ENCODE measurements at regions not wholly inside any gene's neighbourhood (a gene's known extent, or its start where the extent isn't known, plus 50 kb on each side); places are given as distances from the start of the nearest gene placed in this dataset.

- no peaks in the 10 kb centered on the region for H3K4me1 ChIP-seq
- intact Hi-C loops (cut with DNase I): no loop called here
- no peak overlapping the region for H3K9ac ChIP-seq (ENCODE audit: low read depth in 2 of 2, low read length in 2 of 2)
- DNase-seq: peak; percentile 9
- no peak for TF ChIP-seq CTCF (IDR thresholded peaks at IDR 0.05)
- no peak overlapping the region for H3K27ac ChIP-seq
- H3K9me3 ChIP-seq: no peaks in the 10 kb centered on the region
- H3K4me3 ChIP-seq: no peak overlapping the region
- no peaks in the 10 kb centered on the region for H3K36me3 ChIP-seq
- H3K27me3 ChIP-seq: no peaks in the 10 kb centered on the region
These were observed 167.3 kb upstream of the RTL1 start for GRCh38 chr14:101070540-101071492.

GRCh38 chr14:101071493-101071906, 168.0 kb upstream of the RTL1 start:
- H3K27ac ChIP-seq: no peak overlapping the region
- intact Hi-C loops (cut with DNase I): no loop called here
- H3K9ac ChIP-seq (ENCODE audit: low read depth in 2 of 2, low read length in 2 of 2): no peak overlapping the region
- H3K4me1 ChIP-seq: no peaks in the 10 kb centered on the region
- H3K4me3 ChIP-seq: no peak overlapping the region
- H3K27me3 ChIP-seq: no peaks in the 10 kb centered on the region
- no peak for TF ChIP-seq CTCF (IDR thresholded peaks at IDR 0.05)
- no peaks in the 10 kb centered on the region for H3K36me3 ChIP-seq
- peak; percentile 10 for DNase-seq
- no peaks in the 10 kb centered on the region for H3K9me3 ChIP-seq

GRCh38 chr14:101072070-101072469, 168.5 kb upstream of the RTL1 start:
- DNase-seq: peak; percentile 5
- H3K9ac ChIP-seq (ENCODE audit: low read depth in 2 of 2, low read length in 2 of 2): no peak overlapping the region
- intact Hi-C loops (cut with DNase I): no loop called here
- no peak for TF ChIP-seq CTCF (IDR thresholded peaks at IDR 0.05)
- H3K4me3 ChIP-seq: no peak overlapping the region
- no peaks in the 10 kb centered on the region for H3K4me1 ChIP-seq
- peaks cover 4% of the 10 kb centered on the region for H3K27me3 ChIP-seq
- H3K9me3 ChIP-seq: no peaks in the 10 kb centered on the region
- H3K36me3 ChIP-seq: no peaks in the 10 kb centered on the region
- no peak overlapping the region for H3K27ac ChIP-seq

GRCh38 chr14:101072531-101072930, 169.0 kb upstream of the RTL1 start:
- TF ChIP-seq CTCF (IDR thresholded peaks at IDR 0.05): no peak
- Histone ChIP-seq H3K36me3 (no peaks in the 10 kb centered on the region), H3K27me3 (peaks cover 7% of the 10 kb centered on the region), H3K9ac (ENCODE audit: low read depth in 2 of 2, low read length in 2 of 2) (no peak overlapping the region), H3K27ac (no peak overlapping the region), H3K4me3 (no peak overlapping the region), H3K4me1 (no peaks in the 10 kb centered on the region), H3K9me3 (no peaks in the 10 kb centered on the region)
- intact Hi-C loops (cut with DNase I): no loop called here
- peak; percentile 13 for DNase-seq

- intact Hi-C loops (cut with DNase I): no loop called here
- H3K27me3 ChIP-seq: peaks cover 12% of the 10 kb centered on the region
- H3K4me3 ChIP-seq: no peak overlapping the region
- no peaks in the 10 kb centered on the region for H3K9me3 ChIP-seq
- H3K4me1 ChIP-seq: no peaks in the 10 kb centered on the region
- no peak overlapping the region for H3K9ac ChIP-seq (ENCODE audit: low read depth in 2 of 2, low read length in 2 of 2)
- peak; percentile 75 for DNase-seq
- no peak for TF ChIP-seq CTCF (IDR thresholded peaks at IDR 0.05)
- no peak overlapping the region for H3K27ac ChIP-seq
- H3K36me3 ChIP-seq: no peaks in the 10 kb centered on the region
These were observed 169.5 kb upstream of the RTL1 start for GRCh38 chr14:101072945-101073597.

Measured in colonic mucosa (tissue), 4 donors.